Breast epithelium (tissue), 3 donors: ENCODE measurements at regions not wholly inside any gene's neighbourhood (a gene's known extent, or its start where the extent isn't known, plus 50 kb on each side); places are given as distances from the start of the nearest gene placed in this dataset.

Experiments used
- POLR2A ChIP-seq: fragments of 450-650 bp; IDR thresholded peaks from one replicate; pipeline ENCODE4 v1.6.1; 2016; ENCODE audit warnings: antibody characterized with exemption, mild to moderate bottlenecking, moderate library complexity
- TF ChIP-seq, protein P1 (sequence below), 3 donors: fragments of 450-650 bp; IDR thresholded peaks; one replicate each; pipeline ENCODE4 v1.5.1; 2016 to 2017; ENCODE audit warnings: antibody characterized with exemption in 3 of 3, mild to moderate bottlenecking in 3 of 3, moderate library complexity in 3 of 3

DNA sequence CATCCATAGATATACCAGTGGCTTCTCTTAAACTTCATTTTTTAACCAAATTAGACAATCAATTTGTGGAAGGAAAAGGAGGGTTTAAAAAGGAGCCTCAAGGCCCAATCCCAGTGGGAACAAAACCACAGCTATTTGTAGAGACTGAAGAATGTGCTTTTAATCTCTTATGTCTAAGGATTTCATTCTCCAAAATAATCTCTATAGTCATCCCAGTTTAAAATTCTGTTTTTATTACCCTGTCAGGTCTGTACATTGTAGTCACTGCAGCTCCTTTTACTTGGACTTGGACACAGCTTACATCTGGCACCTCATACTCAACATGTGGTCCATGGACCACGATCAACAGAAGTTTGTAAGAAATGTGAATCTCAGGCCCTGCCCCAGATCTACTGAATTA, 152.1 kb upstream of the STMND1 start:
- TF ChIP-seq POLR2A: no peak
- TF ChIP-seq, protein P1, sequence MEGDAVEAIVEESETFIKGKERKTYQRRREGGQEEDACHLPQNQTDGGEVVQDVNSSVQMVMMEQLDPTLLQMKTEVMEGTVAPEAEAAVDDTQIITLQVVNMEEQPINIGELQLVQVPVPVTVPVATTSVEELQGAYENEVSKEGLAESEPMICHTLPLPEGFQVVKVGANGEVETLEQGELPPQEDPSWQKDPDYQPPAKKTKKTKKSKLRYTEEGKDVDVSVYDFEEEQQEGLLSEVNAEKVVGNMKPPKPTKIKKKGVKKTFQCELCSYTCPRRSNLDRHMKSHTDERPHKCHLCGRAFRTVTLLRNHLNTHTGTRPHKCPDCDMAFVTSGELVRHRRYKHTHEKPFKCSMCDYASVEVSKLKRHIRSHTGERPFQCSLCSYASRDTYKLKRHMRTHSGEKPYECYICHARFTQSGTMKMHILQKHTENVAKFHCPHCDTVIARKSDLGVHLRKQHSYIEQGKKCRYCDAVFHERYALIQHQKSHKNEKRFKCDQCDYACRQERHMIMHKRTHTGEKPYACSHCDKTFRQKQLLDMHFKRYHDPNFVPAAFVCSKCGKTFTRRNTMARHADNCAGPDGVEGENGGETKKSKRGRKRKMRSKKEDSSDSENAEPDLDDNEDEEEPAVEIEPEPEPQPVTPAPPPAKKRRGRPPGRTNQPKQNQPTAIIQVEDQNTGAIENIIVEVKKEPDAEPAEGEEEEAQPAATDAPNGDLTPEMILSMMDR (IDR thresholded peaks at IDR 0.05): no peak
